ENCODE measurements at regions not wholly inside any gene's neighbourhood (a gene's known extent, or its start where the extent isn't known, plus 50 kb on each side); places are given as distances from the start of the nearest gene placed in this dataset.

GRCh38 chr4:26132858-26133257, 188.0 kb upstream of the RBPJ start:
- TF ChIP-seq POLR2AphosphoS5 (IDR thresholded peaks at IDR 0.05; ENCODE audit: borderline replicate concordance, low read depth, low read length) (no peak), EZH2 (IDR thresholded peaks at IDR 0.05) (no peak)
